OCI-LY7 (cell line): ENCODE measurements at regions not wholly inside any gene's neighbourhood (a gene's known extent, or its start where the extent isn't known, plus 50 kb on each side); places are given as distances from the start of the nearest gene placed in this dataset.

Experiments
- BruUV-seq: library from RNA; stranded (reverse); fragments of 400-500 nt; replicated peaks from 2 replicates; lab custom pipeline; 2021; lab: Mats Ljungman, UMichigan
- CTCF ChIA-PET: fragments of 300-600 bp; sonication (Branson Sonifier 250); formaldehyde crosslinking; loops from one replicate; lab custom pipeline; 2022; ENCODE audit warnings: antibody characterized with exemption; ENCODE audit not compliant: unreplicated experiment; lab: Charles Lee
- POLR2A ChIA-PET: fragments of 300-600 bp; sonication (Branson Sonifier 250); formaldehyde crosslinking; loops from one replicate; lab custom pipeline; 2022; ENCODE audit warnings: antibody characterized with exemption; lab: Charles Lee
- DNase-seq: peaks from one replicate; pipeline ENCODE4 v3.0.0-alpha.2; 2015; ENCODE audit warnings: low spot score
- H2AFZ ChIP-seq: fragments of 200-600 bp; sonication (generic), shearing (Covaris generic); 2 replicates; pipeline ENCODE4 v1.6.1; 2014; ENCODE audit warnings: mild to moderate bottlenecking, antibody characterized with exemption, low read length, moderate library complexity
- H3K27ac ChIP-seq: fragments of 200-600 bp; sonication (generic); 2 replicates; pipeline ENCODE4 v1.5.1; 2014; ENCODE audit warnings: mixed run types, low read depth, mild to moderate bottlenecking, moderate library complexity, low read length, inconsistent platforms; ENCODE audit not compliant: poor library complexity, severe bottlenecking
- H3K36me3 ChIP-seq: fragments of 200-600 bp; sonication (generic); 2 replicates; pipeline ENCODE4 v1.6.1; 2014; ENCODE audit warnings: mild to moderate bottlenecking, antibody characterized with exemption, low read length, moderate library complexity, mixed read lengths; ENCODE audit not compliant: insufficient read depth
- H3K4me1 ChIP-seq: fragments of 200-600 bp; sonication (generic); 2 replicates; pipeline ENCODE4 v1.5.1; 2014; ENCODE audit warnings: mild to moderate bottlenecking, low read length; ENCODE audit not compliant: insufficient read depth, poor library complexity, severe bottlenecking
- H3K4me2 ChIP-seq: fragments of 200-600 bp; sonication (generic); 2 replicates; pipeline ENCODE4 v1.6.1; 2014; ENCODE audit warnings: mild to moderate bottlenecking, low read length
- H3K4me3 ChIP-seq: fragments of 200-600 bp; sonication (generic); 2 replicates; pipeline ENCODE4 v1.5.1; 2014; ENCODE audit warnings: mild to moderate bottlenecking, low read depth, low read length; ENCODE audit not compliant: poor library complexity, severe bottlenecking
- H3K79me2 ChIP-seq: fragments of 200-600 bp; sonication (generic); 2 replicates; pipeline ENCODE4 v1.6.1; 2016; ENCODE audit warnings: low read depth, mild to moderate bottlenecking, low read length, moderate library complexity, mixed read lengths; ENCODE audit not compliant: insufficient read depth
- H3K9me2 ChIP-seq: fragments of 200-600 bp; sonication (generic); 2 replicates; pipeline ENCODE4 v1.6.1; 2016; ENCODE audit warnings: mild to moderate bottlenecking, low read length, mixed read lengths; ENCODE audit not compliant: insufficient read depth
- H3K9me3 ChIP-seq: fragments of 200-600 bp; sonication (generic); 2 replicates; pipeline ENCODE4 v1.6.1; 2014; ENCODE audit warnings: mild to moderate bottlenecking, mixed run types, low read length, mixed read lengths
- H4K20me1 ChIP-seq: fragments of 200-600 bp; sonication (generic); 2 replicates; pipeline ENCODE4 v1.6.1; 2014; ENCODE audit warnings: mild to moderate bottlenecking, antibody characterized with exemption, low read length, moderate library complexity, mixed read lengths; ENCODE audit not compliant: insufficient read depth
- CTCF ChIP-seq: fragments of 200-600 bp; sonication (generic); conservative IDR thresholded peaks from 2 replicates; pipeline ENCODE4 v1.5.1; 2014; ENCODE audit warnings: mild to moderate bottlenecking, antibody characterized with exemption, low read length, moderate library complexity, mixed read lengths
- EZH2phosphoT487 ChIP-seq: fragments of 200-600 bp; sonication (generic); IDR thresholded peaks from 2 replicates; pipeline ENCODE4 v1.6.1; 2018; ENCODE audit warnings: low read depth, borderline replicate concordance, mild to moderate bottlenecking, mixed run types, antibody characterized with exemption, low read length, moderate library complexity, mixed read lengths
- intact Hi-C: fragments of 100-400 bp; cut with micrococcal nuclease; formaldehyde crosslinking; loops from one replicate; pipeline ENCODE4 v1.10.0; 2022; ENCODE audit not compliant: unreplicated experiment

- no TSS peak for BruUV-seq
- intact Hi-C loops, result no loop called here
- no peak for DNase-seq
- POLR2A ChIA-PET, result no interaction called here
- CTCF ChIA-PET, result no interaction called here
- Histone ChIP-seq H4K20me1 (no peaks in the 10 kb centered on the region), H3K27ac (no peak overlapping the region), H3K79me2 (no peaks in the 10 kb centered on the region), H2AFZ (no peak overlapping the region), H3K9me2 (no peaks in the 10 kb centered on the region), H3K36me3 (no peaks in the 10 kb centered on the region), H3K4me3 (no peak overlapping the region), H3K4me1 (no peaks in the 10 kb centered on the region), H3K4me2 (no peak overlapping the region), H3K9me3 (no peaks in the 10 kb centered on the region)
- no peak for TF ChIP-seq CTCF
- no peak for TF ChIP-seq EZH2phosphoT487
Measured at GRCh38 chr11:119793335-119793984, 64.5 kb upstream of the NECTIN1 start.

GRCh38 chr11:119791701-119792151, 62.7 kb upstream of the NECTIN1 start:
- intact Hi-C loops, result no loop called here
- peaks cover 6% of the 10 kb centered on the region for H3K4me1 ChIP-seq
- H3K36me3 ChIP-seq, result no peaks in the 10 kb centered on the region
- H4K20me1 ChIP-seq, result no peaks in the 10 kb centered on the region
- H2AFZ ChIP-seq, result no peak overlapping the region
- no peaks in the 10 kb centered on the region for H3K9me2 ChIP-seq
- DNase-seq, result no peak
- ChIA-PET CTCF (no interaction called here), POLR2A (no interaction called here)
- no peaks in the 10 kb centered on the region for H3K9me3 ChIP-seq
- no peak for TF ChIP-seq CTCF
- no peak for TF ChIP-seq EZH2phosphoT487
- no peak overlapping the region for H3K4me2 ChIP-seq
- H3K27ac ChIP-seq, result no peak overlapping the region
- H3K79me2 ChIP-seq, result no peaks in the 10 kb centered on the region
- BruUV-seq, result no TSS peak
- H3K4me3 ChIP-seq, result no peak overlapping the region

GRCh38 chr11:119791047-119791446, 62.0 kb upstream of the NECTIN1 start:
- no peaks in the 10 kb centered on the region for H3K9me3 ChIP-seq
- BruUV-seq, result no TSS peak
- H3K27ac ChIP-seq, result no peak overlapping the region
- no peaks in the 10 kb centered on the region for H3K36me3 ChIP-seq
- H3K4me3 ChIP-seq, result no peak overlapping the region
- intact Hi-C loops, result no loop called here
- H2AFZ ChIP-seq, result no peak overlapping the region
- TF ChIP-seq EZH2phosphoT487 (no peak), CTCF (no peak)
- H4K20me1 ChIP-seq, result no peaks in the 10 kb centered on the region
- H3K4me1 ChIP-seq, result peaks cover 13% of the 10 kb centered on the region
- CTCF ChIA-PET, result no interaction called here
- DNase-seq, result no peak
- H3K9me2 ChIP-seq, result no peaks in the 10 kb centered on the region
- no peak overlapping the region for H3K4me2 ChIP-seq
- POLR2A ChIA-PET, result interaction anchor here (0.9 kb wide), 1 partner anchor 12 kb away, joined by 4 read pairs; no protein-coding TSS in a partner anchor
- H3K79me2 ChIP-seq, result no peaks in the 10 kb centered on the region
